ENCODE measurements at regions not wholly inside any gene's neighbourhood (a gene's known extent, or its start where the extent isn't known, plus 50 kb on each side); places are given as distances from the start of the nearest gene placed in this dataset.
A peak's percentile ranks its signal among the peaks of the same experiment; 100 is the strongest.

DNA sequence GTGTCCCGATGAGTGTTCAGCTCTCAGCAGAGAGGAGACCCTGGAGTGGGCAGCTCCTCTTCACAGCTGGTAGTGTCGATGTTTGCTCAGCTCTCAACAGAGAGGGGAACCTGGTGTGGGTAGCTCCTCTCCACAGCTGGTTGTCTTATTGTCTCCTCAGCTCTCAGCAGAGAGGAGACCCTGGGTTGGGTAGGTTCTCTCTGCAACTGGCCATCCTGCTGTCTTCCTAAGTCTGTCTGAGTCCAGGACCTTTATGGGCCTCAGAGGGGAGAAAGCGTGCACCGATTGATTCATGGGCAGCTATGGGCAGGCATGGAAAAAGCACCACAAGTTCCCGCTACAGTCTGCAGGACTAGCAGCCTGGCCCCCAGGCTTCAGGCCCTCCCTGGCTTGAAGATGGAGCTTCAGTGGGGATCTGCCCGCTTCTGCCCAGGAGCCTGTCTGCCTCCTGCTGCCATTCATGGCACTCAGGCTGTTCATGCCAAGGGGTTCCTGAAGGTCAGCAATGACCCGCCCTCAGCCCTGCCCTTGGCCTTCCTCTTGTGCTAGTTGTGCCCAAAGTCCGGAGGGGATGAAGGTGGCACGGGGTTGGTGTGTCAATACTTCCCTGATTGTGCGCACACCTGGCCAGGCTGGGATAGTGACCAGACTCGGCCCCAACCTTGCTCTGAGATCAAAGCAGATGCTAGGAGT is 224.2 kb downstream of the KCNC2 start:
- H3K9me3 ChIP-seq (ENCODE audit: control insufficient read depth, low read length): no peaks in the 10 kb centered on the region
- H3K36me3 ChIP-seq (ENCODE audit: control insufficient read depth in 1 of 2, insufficient read depth in 2 of 2, low read length in 1 of 2): no peaks in the 10 kb centered on the region
- WGBS, 2 donors: 88 to 91% methylated on average over 11 of the region's 11 CpGs
- intact Hi-C loops (cut with DNase I): no loop called here
- H3K4me3 ChIP-seq (ENCODE audit: low read length in 2 of 2): no peak overlapping the region
- DNase-seq (peak in 1 of 2 donors; percentile 70), ATAC-seq (ENCODE audit: low FRiP score) (no peak)
- H3K27ac ChIP-seq (ENCODE audit: low read depth in 1 of 2, low read length in 2 of 2): no peak overlapping the region
- no peaks in the 10 kb centered on the region for H3K27me3 ChIP-seq (ENCODE audit: control insufficient read depth in 1 of 2, insufficient read depth in 2 of 2, low read length in 1 of 2)
- H3K4me1 ChIP-seq (ENCODE audit: control insufficient read depth in 1 of 2, insufficient read depth in 2 of 2, low read length in 2 of 2): no peaks in the 10 kb centered on the region

DNA sequence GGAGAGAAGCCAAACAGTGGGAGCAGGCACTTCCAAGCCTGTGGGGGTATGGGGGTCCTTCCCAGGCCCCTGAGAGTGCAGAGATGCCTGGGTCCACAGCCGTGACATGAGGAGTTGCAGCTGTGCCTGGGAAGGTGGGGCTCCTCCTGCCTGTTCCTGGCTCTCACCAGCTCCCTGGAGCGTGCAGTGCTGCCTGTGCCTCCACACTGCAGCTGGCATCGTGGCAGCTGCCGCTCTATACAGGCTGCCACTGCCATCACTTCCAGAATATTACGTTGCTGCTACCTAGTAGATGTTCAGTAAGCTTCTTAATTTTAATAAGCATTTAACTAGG is 223.7 kb downstream of the KCNC2 start:
- no peaks in the 10 kb centered on the region for H3K27me3 ChIP-seq (ENCODE audit: control insufficient read depth in 1 of 2, insufficient read depth in 2 of 2, low read length in 1 of 2)
- 80 to 88% methylated on average over 5 of the region's 5 CpGs for WGBS, 2 donors
- intact Hi-C loops (cut with DNase I): no loop called here
- no peak overlapping the region for H3K4me3 ChIP-seq (ENCODE audit: low read length in 2 of 2)
- H3K36me3 ChIP-seq (ENCODE audit: control insufficient read depth in 1 of 2, insufficient read depth in 2 of 2, low read length in 1 of 2): no peaks in the 10 kb centered on the region
- H3K27ac ChIP-seq (ENCODE audit: low read depth in 1 of 2, low read length in 2 of 2): no peak overlapping the region
- no peak for ATAC-seq (ENCODE audit: low FRiP score)
- H3K9me3 ChIP-seq (ENCODE audit: control insufficient read depth, low read length): no peaks in the 10 kb centered on the region
- DNase-seq: no peak
- H3K4me1 ChIP-seq (ENCODE audit: control insufficient read depth in 1 of 2, insufficient read depth in 2 of 2, low read length in 2 of 2): no peaks in the 10 kb centered on the region

DNA sequence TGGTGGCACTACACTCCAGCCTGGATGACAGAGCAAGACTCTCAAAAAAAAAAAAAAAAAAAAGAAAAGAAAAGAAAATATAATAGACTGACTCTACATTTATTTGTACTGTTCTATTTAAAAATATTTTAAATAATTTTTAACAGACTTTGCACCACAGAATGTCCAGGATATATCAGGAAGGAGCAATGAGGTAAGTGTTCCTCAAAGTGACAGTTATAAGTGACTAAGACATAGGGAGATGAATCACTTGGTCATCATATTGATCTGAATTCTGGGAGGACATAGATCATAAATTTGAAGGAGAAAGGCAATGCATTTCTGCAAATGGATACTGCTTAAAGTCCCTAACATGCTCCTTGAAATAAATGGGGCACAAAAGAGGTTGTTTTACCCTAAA is 221.5 kb downstream of the KCNC2 start:
- H3K4me3 ChIP-seq (ENCODE audit: low read length in 2 of 2): no peak overlapping the region
- intact Hi-C loops (cut with DNase I): no loop called here
- H3K27me3 ChIP-seq (ENCODE audit: control insufficient read depth in 1 of 2, insufficient read depth in 2 of 2, low read length in 1 of 2): no peaks in the 10 kb centered on the region
- no peaks in the 10 kb centered on the region for H3K9me3 ChIP-seq (ENCODE audit: control insufficient read depth, low read length)
- H3K36me3 ChIP-seq (ENCODE audit: control insufficient read depth in 1 of 2, insufficient read depth in 2 of 2, low read length in 1 of 2): no peaks in the 10 kb centered on the region
- no peaks in the 10 kb centered on the region for H3K4me1 ChIP-seq (ENCODE audit: control insufficient read depth in 1 of 2, insufficient read depth in 2 of 2, low read length in 2 of 2)
- DNase-seq (no peak), ATAC-seq (ENCODE audit: low FRiP score) (no peak)
- no peak overlapping the region for H3K27ac ChIP-seq (ENCODE audit: low read depth in 1 of 2, low read length in 2 of 2)

Measured in aorta (tissue), 5 donors.